T-helper 1 cell treated with Interleukin-12 subunit alpha and Interleukin-12 subunit beta and Interleukin-4 antibody, amounts not matched to agents 30 ng/mL and 1 ng/mL, for 36 hours (primary cell): ENCODE measurements at regions not wholly inside any gene's neighbourhood (a gene's known extent, or its start where the extent isn't known, plus 50 kb on each side); places are given as distances from the start of the nearest gene placed in this dataset.
"Not testable (repeated sequence)": the region's sequence is repeated elsewhere in the genome, so short reads cannot be mapped to it uniquely, and the experiment has no call there.

ENCODE experiments used
- intact Hi-C: fragments of 100-400 bp; cut with micrococcal nuclease; formaldehyde crosslinking; loops from one replicate; pipeline ENCODE4 v1.15.1; 2024

DNA sequence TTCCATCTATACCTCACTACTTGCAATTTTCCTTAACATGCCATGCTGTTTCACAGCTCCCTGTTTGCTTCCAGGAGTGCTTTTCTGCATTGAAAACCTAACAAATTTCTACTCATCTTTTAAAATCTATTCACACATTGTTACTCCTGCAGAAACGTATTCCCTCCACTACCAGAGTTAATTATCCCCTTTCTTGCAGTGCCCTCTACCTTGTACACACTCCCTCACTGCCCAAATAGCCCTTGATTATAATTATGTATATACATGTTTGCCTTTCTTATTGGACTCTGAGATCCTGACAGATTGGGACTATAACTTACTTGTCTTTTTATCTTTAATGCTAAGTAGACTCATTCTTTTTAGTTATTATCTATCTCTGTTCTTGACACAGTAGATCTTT is 325.0 kb downstream of the OXSM start:
- intact Hi-C loops: no loop called here

- intact Hi-C loops: no loop called here
Observed at GRCh38 chr3:26118165-26118564, 328.3 kb downstream of the OXSM start.

DNA sequence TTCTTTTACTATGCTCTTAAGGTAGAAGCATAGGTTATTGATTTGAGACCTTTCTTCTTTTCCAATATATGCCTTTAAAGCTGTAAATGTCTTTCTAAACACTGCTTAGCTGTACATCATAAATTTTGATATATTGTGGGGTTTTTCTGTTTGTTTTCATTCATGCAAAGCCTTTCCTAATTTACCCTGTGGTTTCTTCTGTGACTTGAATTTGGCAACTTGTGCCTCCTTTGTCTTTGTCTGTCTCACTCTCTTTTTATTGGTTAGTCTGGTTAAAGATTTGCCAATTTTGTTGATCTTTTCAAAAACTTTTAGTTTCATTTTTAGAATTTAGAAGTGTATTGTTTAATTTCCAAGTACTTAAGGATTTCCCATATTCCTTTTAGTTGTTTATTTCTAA is 343.1 kb downstream of the OXSM start:
- intact Hi-C loops: no loop called here

DNA sequence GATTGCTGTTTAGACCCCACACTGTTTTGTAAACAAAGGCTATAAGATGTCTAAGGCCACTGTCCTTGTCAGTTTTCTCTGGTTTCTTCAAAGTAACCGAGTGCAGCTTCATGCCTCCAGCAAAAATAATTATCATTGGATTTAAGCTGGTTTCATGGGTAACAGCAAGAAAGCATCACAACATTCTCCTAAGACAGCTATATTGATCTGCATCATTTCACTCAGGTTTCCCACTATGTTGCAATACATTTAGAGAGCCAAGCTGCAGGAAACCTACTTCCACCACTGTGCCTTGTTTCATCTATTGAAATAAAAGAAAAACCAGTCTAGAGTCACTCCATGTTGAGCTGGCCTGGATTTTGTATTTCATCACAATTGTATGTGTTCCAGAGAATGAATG is 351.4 kb downstream of the OXSM start:
- intact Hi-C loops: no loop called here

DNA sequence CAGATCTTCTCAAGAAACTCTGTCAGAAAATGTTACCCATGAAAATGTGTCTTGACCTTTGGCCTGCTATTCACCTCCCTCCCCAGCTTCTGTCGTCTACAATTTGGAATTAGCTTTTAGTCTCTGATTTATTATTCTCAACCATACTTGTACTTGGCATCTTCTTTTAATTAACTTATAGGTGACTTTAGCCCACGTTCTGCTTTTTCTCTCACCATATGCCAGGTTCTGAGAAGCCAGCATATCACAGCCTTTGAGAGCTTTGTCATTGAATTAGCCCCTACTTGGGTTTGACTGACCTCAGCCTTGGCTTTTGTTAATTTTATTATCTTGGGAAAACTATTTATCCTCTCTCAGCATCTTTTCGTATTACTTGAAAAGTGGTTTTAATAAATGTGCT is 355.9 kb downstream of the OXSM start:
- intact Hi-C loops: no loop called here

DNA sequence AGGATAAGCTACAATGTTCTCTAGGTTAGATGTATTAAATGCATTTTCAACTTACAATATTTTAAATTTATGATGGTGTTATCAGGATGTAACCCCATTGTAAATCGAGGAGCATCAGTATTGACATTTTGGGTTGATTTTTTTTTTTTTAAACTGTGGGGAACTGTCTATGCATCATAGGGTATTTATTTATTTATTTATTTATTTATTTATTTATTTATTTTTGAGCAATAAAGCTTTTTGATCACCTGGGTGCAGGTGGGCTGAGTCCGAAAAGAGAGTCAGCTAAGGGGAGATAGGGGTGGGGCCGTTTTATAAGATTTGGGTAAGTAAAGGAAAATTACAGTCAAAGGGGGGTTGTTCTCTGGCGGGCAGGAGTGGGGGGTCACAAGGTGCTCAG is 367.5 kb downstream of the OXSM start:
- intact Hi-C loops: not testable (repeated sequence)

- intact Hi-C loops: no loop called here
Observed at GRCh38 chr3:26171006-26171405, 381.1 kb downstream of the OXSM start.

- intact Hi-C loops: no loop called here
Observed at GRCh38 chr3:26191556-26191955, 401.7 kb downstream of the OXSM start.

DNA sequence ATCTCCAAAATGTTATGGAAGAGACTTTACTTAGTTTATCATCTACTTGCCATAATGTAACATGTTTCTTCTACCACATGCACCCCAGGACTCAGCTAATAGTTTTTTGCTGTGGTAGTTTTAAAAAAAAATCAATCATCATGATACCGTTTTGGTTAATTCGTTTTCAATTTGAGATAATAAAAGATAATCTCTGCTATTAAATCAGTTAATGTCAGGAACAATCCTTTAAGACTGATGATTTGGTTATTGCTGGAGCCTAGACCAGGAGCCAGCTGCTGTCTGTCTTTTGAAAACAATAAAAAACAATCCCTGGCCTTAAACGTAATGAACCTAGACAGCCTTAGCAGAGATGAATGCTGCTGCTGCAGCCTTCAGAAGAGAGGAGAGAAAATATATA is 403.7 kb downstream of the OXSM start:
- intact Hi-C loops: no loop called here

DNA sequence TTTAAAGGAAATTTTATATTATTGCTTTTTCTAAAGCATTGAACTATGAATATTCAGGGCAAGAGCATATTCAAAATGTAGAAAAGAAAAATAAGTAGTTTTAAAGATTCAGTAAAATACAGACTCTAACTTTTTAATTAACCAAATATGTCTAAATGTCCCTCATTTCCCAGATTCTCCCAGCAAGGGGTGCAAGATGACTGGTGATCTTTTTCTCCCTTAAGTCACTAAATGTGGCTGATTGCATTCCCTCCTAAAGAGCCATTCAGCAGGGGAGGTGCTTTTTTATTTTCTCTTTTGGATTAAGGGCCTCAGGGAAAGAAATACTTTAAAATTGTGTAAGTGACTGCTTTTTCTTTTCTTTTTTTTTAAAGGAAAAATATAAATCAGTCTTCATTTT is 406.9 kb downstream of the OXSM start:
- intact Hi-C loops: no loop called here

GRCh38 chr3:26198609-26199008 is 408.7 kb downstream of the OXSM start:
- intact Hi-C loops: no loop called here

DNA sequence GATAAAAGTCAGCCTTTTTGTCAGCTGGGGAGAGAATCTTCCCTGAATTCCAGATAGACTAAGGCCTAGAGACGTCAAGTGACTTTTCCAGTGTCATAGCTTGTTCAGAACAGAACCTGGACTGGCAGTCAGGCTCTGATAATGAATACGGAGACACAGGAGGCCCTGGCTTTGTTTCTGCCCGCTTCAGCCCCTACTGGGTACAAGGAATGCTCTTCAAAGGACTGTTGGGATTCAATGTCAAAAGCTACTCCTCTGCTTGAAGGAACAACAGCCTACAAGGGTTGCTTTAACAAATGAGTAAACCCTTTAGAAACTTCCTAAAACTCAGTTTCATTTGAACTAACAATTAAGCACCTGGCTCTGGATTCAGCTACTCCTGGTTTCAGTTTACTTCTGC is 412.3 kb downstream of the OXSM start:
- intact Hi-C loops: no loop called here

DNA sequence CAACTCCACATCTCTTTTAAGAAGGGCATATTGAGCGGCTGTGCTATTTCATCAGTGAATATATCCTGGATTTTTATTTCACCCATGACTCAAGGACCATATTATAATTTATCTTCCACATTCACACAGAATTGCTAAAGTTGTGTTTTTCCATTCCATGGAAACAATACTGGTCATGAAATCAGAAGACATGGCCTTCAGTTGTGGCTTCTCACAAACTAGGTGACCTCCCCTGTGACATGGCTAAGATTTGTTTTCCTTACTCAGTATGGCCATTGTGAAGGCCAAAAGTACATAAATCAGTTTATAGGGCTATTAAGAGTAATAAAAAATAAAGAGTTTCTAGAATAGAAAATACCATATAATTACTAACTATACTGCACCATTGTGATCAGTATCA is 415.6 kb downstream of the OXSM start:
- intact Hi-C loops: no loop called here

DNA sequence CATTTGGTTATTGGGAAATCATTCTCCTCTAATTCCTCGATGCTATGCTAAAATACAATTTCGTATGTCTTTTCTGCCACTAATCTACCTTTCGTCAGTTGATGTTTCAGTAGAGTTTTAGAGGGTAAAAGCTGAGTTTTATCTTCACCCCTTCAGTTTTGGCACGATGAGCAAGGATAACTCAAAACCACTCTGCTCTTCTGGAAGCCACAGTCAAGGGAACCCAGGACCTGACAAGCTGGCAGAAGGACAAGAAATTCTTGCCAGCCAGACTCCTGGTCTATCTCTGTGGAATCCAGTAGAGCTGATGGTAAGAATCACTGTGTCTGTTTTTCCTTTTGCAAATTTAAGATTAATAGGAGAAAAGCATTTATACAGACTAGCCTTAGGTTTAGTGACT is 414.4 kb upstream of the LRRC3B start:
- intact Hi-C loops: no loop called here

DNA sequence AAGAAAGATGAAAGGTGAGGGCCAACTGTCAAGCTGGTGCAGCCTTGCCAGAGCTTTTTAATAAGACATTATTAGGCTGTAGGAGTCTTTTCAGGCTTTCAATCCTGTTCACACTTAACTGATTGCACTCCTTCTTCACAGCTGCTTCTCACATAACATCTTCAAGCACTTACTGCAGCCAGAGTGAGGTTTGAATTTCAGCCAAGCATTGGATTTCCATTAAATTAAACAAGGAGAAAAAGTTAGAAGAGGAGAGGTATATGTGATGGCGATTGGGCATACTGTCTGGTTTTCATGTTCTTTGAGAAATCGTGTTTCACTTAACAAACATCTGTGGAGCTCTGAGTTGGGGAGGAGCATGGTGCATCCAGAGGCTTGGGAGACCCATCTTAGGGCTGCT is 392.8 kb upstream of the LRRC3B start:
- intact Hi-C loops: no loop called here

DNA sequence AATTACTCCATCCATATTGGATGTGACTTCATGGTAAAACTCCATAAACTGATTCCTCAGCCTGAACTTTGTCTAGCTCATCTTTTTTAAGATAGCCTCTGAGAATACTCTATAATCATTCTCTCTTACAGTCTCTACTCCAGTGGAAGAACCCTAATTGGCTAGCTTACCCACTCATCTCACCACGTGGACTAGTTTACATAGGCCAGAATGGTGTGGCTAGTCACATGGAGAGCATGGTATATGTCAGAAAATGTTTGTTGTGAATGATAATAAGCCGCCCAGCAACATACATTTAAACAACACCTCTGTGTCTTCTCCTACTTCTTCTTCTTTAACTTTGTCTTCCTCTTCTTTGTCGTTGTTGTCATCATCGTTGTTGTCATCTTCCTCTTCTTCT is 389.2 kb upstream of the LRRC3B start:
- intact Hi-C loops: no loop called here

GRCh38 chr3:26236531-26236930 is 386.0 kb upstream of the LRRC3B start:
- intact Hi-C loops: no loop called here

DNA sequence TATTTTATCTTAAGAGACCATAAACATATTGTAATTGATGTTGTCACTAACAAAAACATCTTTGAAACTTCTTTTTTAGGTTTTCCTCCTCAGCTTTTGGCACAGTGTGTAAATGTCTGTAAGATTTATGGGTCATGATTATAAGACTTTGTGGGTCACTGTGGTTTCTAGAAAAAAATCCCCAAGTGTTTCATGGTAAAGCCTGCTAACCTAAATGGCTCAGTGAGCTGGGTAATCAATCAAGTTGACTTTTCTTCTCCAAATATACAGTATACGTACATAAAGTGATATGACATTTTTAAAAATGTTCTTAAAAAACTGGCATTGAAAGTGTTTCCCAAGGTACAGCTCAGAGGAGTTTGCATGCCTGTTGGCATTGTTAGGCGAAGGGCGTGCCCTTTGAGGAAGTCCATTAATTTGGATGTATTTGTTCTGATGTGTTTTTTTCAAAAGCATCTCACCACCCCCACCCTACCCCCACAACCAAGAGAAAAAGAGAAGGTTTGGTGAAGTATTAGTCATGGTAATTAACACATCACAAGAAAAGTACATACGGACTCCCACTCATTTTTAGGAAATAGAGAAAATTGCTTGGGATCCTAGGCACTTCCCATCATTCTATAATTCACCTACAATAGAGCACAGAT is 385.4 kb upstream of the LRRC3B start:
- intact Hi-C loops: no loop called here

DNA sequence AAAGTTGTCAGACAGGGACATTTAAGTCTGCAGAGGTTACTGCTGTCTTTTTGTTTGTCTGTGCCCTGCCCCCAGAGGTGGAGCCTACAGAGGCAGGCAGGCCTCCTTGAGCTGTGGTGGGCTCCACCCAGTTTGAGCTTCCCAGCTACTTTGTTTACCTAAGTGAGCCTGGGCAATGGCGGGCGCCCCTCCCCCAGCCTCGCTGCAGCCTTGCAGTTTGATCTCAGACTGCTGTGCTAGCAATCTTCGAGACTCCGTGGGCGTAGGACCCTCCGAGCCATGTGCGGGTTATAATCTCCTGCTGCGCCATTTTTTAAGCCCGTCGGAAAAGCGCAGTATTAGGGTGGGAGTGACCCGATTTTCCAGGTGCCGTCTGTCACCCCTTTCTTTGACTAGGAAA is 378.0 kb upstream of the LRRC3B start:
- intact Hi-C loops: not testable (repeated sequence)

- intact Hi-C loops: no loop called here
Observed at GRCh38 chr3:26245236-26245635, 377.3 kb upstream of the LRRC3B start.

DNA sequence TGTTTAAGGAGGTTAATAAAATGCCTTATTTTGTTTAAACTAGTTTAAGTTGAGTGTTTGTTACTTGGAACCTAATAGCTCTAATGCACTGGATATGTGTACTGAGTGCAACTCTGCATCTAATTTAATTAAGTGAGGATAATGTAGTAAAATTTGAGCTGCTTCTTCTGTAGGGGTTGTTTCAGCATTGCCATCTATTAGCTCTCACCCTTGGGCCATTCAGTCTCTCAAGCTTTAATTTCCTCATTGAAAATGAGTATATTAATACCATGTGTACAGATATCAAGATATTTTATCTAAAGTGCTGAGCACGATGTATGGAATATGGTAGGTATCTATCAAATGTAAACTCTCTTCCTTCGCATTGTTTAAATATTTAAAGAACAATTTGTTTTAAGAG is 375.7 kb upstream of the LRRC3B start:
- intact Hi-C loops: no loop called here

- intact Hi-C loops: no loop called here
Observed at GRCh38 chr3:26247712-26248111, 374.9 kb upstream of the LRRC3B start.

- intact Hi-C loops: no loop called here
Observed at GRCh38 chr3:26252001-26252400, 370.6 kb upstream of the LRRC3B start.

DNA sequence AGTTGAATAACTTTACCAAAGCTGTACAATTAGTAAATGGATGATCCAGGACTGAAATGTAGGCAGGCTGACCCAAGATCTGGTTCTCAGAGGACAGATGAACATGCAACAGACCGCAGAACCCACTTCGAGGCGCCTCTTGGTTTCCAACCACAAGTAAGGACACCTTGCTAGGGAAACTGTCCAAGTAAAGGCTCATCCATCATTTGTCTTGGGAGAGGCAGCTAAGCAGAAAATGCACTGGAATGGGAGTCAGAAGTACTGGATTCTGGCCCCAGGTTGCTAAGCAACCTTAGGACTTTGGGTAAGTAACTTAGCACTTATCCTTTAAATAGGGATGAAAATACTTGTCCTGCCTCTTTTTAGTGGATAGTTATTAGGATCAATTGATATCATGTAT is 366.3 kb upstream of the LRRC3B start:
- intact Hi-C loops: no loop called here
